Trophoblast cell (in vitro differentiated cells and primary cell): ENCODE measurements at regions not wholly inside any gene's neighbourhood (a gene's known extent, or its start where the extent isn't known, plus 50 kb on each side); places are given as distances from the start of the nearest gene placed in this dataset.

Experiments
- DNase-seq, 2 donors: peaks; one replicate each; pipeline ENCODE4 v3.0.0-alpha.2; 2016
- H2AFZ ChIP-seq: 2 replicates; pipeline ENCODE4 v1.6.1; 2013; ENCODE audit warnings: low read length, moderate library complexity, mild to moderate bottlenecking; ENCODE audit not compliant: insufficient read depth, poor library complexity
- H2AK5ac ChIP-seq: 2 replicates; pipeline ENCODE4 v1.6.1; 2013; ENCODE audit warnings: mild to moderate bottlenecking, low read length
- H2BK120ac ChIP-seq: 2 replicates; pipeline ENCODE4 v1.6.1; 2013; ENCODE audit warnings: low read length, mild to moderate bottlenecking, moderate library complexity; ENCODE audit not compliant: insufficient read depth, poor library complexity
- H2BK12ac ChIP-seq: 2 replicates; pipeline ENCODE4 v1.6.1; 2013; ENCODE audit warnings: mild to moderate bottlenecking, low read length, moderate library complexity
- H2BK5ac ChIP-seq: 2 replicates; pipeline ENCODE4 v1.6.1; 2013; ENCODE audit warnings: low read length, low read depth, moderate library complexity, mild to moderate bottlenecking; ENCODE audit not compliant: poor library complexity
- H3K14ac ChIP-seq: 2 replicates; pipeline ENCODE4 v1.6.1; 2013; ENCODE audit warnings: mild to moderate bottlenecking, low read length
- H3K18ac ChIP-seq: 2 replicates; pipeline ENCODE4 v1.6.1; 2013; ENCODE audit warnings: mild to moderate bottlenecking, low read length
- H3K23ac ChIP-seq: 2 replicates; pipeline ENCODE4 v1.6.1; 2013; ENCODE audit warnings: low read length
- H3K27ac ChIP-seq: 2 replicates; pipeline ENCODE4 v1.5.1; 2013; ENCODE audit warnings: low read depth, mild to moderate bottlenecking, inconsistent platforms, low read length, moderate library complexity
- H3K27me3 ChIP-seq: 2 replicates; pipeline ENCODE4 v1.6.1; 2013; ENCODE audit warnings: inconsistent platforms, mild to moderate bottlenecking, low read length, moderate library complexity; ENCODE audit not compliant: insufficient read depth
- H3K36me3 ChIP-seq, 2 experiments: 1 replicate in 1 of 2; 2 replicates in 1 of 2; pipeline ENCODE4 v1.6.1; 2013; ENCODE audit warnings: low read length in 2 of 2, mild to moderate bottlenecking in 2 of 2, moderate library complexity in 1 of 2; ENCODE audit not compliant: insufficient read depth in 2 of 2, control insufficient read depth in 1 of 2
- H3K4ac ChIP-seq: 2 replicates; pipeline ENCODE4 v1.6.1; 2013; ENCODE audit warnings: low read depth, mild to moderate bottlenecking, low read length, moderate library complexity
- H3K4me1 ChIP-seq, 2 experiments: 1 replicate in 1 of 2; 2 replicates in 1 of 2; pipeline ENCODE4 v1.6.1; 2013; ENCODE audit warnings: low read length in 2 of 2, mild to moderate bottlenecking in 2 of 2, moderate library complexity in 1 of 2; ENCODE audit not compliant: insufficient read depth in 2 of 2, control insufficient read depth in 1 of 2
- H3K4me2 ChIP-seq: 2 replicates; pipeline ENCODE4 v1.6.1; 2013; ENCODE audit warnings: inconsistent platforms, mild to moderate bottlenecking, low read length, moderate library complexity
- H3K4me3 ChIP-seq: 2 replicates; pipeline ENCODE4 v1.5.1; 2013; ENCODE audit warnings: mild to moderate bottlenecking, low read depth, low read length, inconsistent platforms
- H3K79me1 ChIP-seq: one replicate; pipeline ENCODE4 v1.6.1; 2013; ENCODE audit warnings: low read length
- H3K79me2 ChIP-seq: 2 replicates; pipeline ENCODE4 v1.6.1; 2013; ENCODE audit warnings: low read length, mild to moderate bottlenecking; ENCODE audit not compliant: control insufficient read depth, insufficient read depth, poor library complexity
- H3K9ac ChIP-seq: 2 replicates; pipeline ENCODE4 v1.6.1; 2013; ENCODE audit warnings: mild to moderate bottlenecking, low read length
- H3K9me3 ChIP-seq: 2 replicates; pipeline ENCODE4 v1.6.1; 2013; ENCODE audit warnings: low read depth, mild to moderate bottlenecking, control low read depth, inconsistent platforms, low read length; ENCODE audit not compliant: insufficient read depth
- H4K12ac ChIP-seq: 2 replicates; pipeline ENCODE4 v1.6.1; 2013; ENCODE audit warnings: low read depth, mild to moderate bottlenecking, low read length, moderate library complexity
- H4K8ac ChIP-seq: 2 replicates; pipeline ENCODE4 v1.6.1; 2013; ENCODE audit warnings: low read depth, mild to moderate bottlenecking, low read length, moderate library complexity
- H4K91ac ChIP-seq: one replicate; pipeline ENCODE4 v1.6.1; 2013; ENCODE audit warnings: low read depth, mild to moderate bottlenecking, low read length, moderate library complexity
- WGBS: extraction: QIAGEN DNeasy Blood & Tissue Kit; methylation state at CpG from one replicate; pipeline ENCODE4 v1.1.7; 2013; ENCODE audit warnings: missing lambda C conversion rate; ENCODE audit not compliant: insufficient read length, insufficient coverage; ENCODE audit errors: extremely low coverage; 5-methylcytosine and 5-hydroxymethylcytosine counted together

DNA sequence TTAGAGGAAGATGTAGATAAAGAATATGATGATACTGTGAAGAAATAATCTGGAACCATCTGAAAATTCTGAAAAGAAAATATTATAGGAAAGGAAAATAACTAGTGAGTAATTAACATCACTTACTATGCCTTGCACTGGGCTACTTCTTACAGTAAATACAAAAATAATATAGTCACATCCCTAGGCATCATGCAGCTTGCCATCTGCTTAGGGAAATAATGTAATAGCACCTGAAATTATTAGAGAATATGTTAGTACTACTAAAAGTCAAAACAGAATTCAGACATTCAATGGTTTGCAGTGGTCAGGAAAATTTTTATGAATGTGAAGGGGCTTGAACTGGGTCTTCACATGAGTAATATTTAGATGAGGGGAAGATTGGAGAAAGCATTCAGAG lies 272.2 kb upstream of the EMCN start:
- Histone ChIP-seq H2BK12ac (no peak overlapping the region), H4K8ac (no peak overlapping the region), H3K4me2 (no peak overlapping the region), H3K4me1 (no peaks in the 10 kb centered on the region), H2AK5ac (no peak overlapping the region), H3K36me3 (no peaks in the 10 kb centered on the region), H4K91ac (no peak overlapping the region), H2AFZ (no peak overlapping the region), H3K4me3 (no peak overlapping the region), H3K4ac (no peak overlapping the region), H3K23ac (no peak overlapping the region), H4K12ac (no peak overlapping the region), H3K27ac (no peak overlapping the region), H3K14ac (no peak overlapping the region), H3K9ac (no peak overlapping the region), H3K79me1 (no peaks in the 10 kb centered on the region), H2BK5ac (no peak overlapping the region), H3K27me3 (no peaks in the 10 kb centered on the region), H2BK120ac (no peak overlapping the region), H3K79me2 (no peaks in the 10 kb centered on the region), H3K18ac (no peak overlapping the region), H3K9me3 (no peaks in the 10 kb centered on the region)
- no peak for DNase-seq

DNA sequence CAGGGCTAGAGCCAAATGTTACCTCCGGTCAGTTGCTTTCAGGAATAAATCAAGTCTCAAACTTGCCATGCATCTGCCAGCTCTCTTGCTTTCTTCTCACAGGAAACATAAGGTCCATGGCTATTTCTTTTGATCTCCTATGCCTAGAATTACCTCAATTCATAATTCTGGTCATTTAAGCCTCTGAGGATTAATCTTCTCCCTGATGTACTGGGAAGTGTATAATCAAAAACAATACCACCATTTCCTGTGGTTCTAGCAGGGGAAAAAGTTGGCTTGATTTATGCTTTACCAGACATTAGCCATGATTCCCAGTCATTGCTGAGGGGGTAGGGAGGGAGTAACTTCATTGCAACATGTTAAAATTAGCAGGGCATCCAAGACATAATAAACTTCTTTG lies 268.7 kb upstream of the EMCN start:
- Histone ChIP-seq H3K27ac (no peak overlapping the region), H3K79me2 (no peaks in the 10 kb centered on the region), H3K36me3 (no peaks in the 10 kb centered on the region), H2BK120ac (no peak overlapping the region), H3K4me2 (no peak overlapping the region), H4K12ac (no peak overlapping the region), H3K9me3 (no peaks in the 10 kb centered on the region), H4K91ac (no peak overlapping the region), H3K27me3 (no peaks in the 10 kb centered on the region), H3K79me1 (no peaks in the 10 kb centered on the region), H3K23ac (no peak overlapping the region), H2BK12ac (no peak overlapping the region), H3K9ac (no peak overlapping the region), H2BK5ac (no peak overlapping the region), H3K18ac (no peak overlapping the region), H3K4me3 (no peak overlapping the region), H2AK5ac (no peak overlapping the region), H3K4me1 (no peaks in the 10 kb centered on the region), H4K8ac (no peak overlapping the region), H3K14ac (no peak overlapping the region), H2AFZ (no peak overlapping the region), H3K4ac (no peak overlapping the region)
- no CpG with 5 or more reads among the region's 1 CpG for WGBS
- DNase-seq: no peak

DNA sequence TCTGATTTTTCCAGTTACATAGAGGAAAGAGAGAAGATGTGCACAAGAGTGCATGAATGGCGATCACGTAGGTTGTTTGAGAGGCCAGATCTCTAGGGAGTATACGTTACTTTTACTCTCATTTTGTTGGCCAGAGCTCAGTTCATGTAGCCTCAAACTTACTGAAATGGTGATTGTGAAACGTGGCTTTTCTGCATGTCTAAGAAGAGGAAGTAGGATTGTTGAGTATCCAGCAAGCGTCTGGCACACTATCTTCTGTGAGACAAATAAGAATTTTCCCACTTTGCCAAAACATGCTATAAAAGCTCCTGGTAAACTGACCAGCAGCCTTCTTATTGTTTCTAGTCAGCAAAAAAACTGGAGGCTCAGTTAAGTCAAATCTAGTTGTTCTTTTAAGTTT lies 264.5 kb upstream of the EMCN start:
- no peaks in the 10 kb centered on the region for H3K79me2 ChIP-seq
- no peaks in the 10 kb centered on the region for H3K27me3 ChIP-seq
- no peak overlapping the region for H4K91ac ChIP-seq
- no peaks in the 10 kb centered on the region for H3K79me1 ChIP-seq
- H3K14ac ChIP-seq: no peak overlapping the region
- H2BK120ac ChIP-seq: no peak overlapping the region
- H4K12ac ChIP-seq: no peak overlapping the region
- H2AK5ac ChIP-seq: no peak overlapping the region
- H3K36me3 ChIP-seq: no peaks in the 10 kb centered on the region
- no peak overlapping the region for H3K9ac ChIP-seq
- H3K18ac ChIP-seq: no peak overlapping the region
- no peak overlapping the region for H3K4ac ChIP-seq
- no CpG with 5 or more reads among the region's 5 CpGs for WGBS
- no peak overlapping the region for H4K8ac ChIP-seq
- no peak overlapping the region for H2AFZ ChIP-seq
- H2BK12ac ChIP-seq: no peak overlapping the region
- no peak overlapping the region for H3K4me3 ChIP-seq
- H3K4me2 ChIP-seq: no peak overlapping the region
- no peaks in the 10 kb centered on the region for H3K9me3 ChIP-seq
- no peaks in the 10 kb centered on the region for H3K4me1 ChIP-seq
- peak in 1 of 2 donors; percentile 21 for DNase-seq
- no peak overlapping the region for H3K23ac ChIP-seq
- H2BK5ac ChIP-seq: no peak overlapping the region
- H3K27ac ChIP-seq: no peak overlapping the region

DNA sequence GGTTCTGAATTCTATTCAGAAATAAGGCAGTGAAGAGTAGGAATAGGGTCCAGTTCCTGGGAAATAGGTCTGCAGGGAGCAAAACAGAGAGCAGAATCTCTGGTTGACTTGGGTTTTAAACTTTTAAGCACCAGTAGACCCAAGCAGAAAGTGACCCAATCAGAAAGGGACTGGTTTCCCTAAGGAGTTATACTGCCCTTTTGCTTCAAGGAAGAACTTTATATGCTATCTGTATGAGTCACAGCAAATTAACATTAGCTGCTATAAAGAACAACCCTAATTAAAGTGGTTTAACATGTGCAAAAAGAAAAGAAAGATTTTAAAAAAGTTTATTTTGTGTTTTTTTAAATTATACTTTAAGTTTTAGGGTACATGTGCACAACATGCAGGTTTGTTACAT lies 263.6 kb upstream of the EMCN start:
- Histone ChIP-seq H3K9me3 (no peaks in the 10 kb centered on the region), H3K4me1 (no peaks in the 10 kb centered on the region), H3K27me3 (no peaks in the 10 kb centered on the region), H2BK5ac (no peak overlapping the region), H2BK12ac (no peak overlapping the region), H4K8ac (no peak overlapping the region), H2AK5ac (no peak overlapping the region), H3K23ac (no peak overlapping the region), H3K4me3 (no peak overlapping the region), H3K14ac (no peak overlapping the region), H4K12ac (no peak overlapping the region), H3K79me1 (no peaks in the 10 kb centered on the region), H3K36me3 (no peaks in the 10 kb centered on the region), H3K4me2 (no peak overlapping the region), H3K9ac (no peak overlapping the region), H4K91ac (no peak overlapping the region), H2AFZ (no peak overlapping the region), H3K4ac (no peak overlapping the region), H3K18ac (no peak overlapping the region), H3K79me2 (no peaks in the 10 kb centered on the region), H3K27ac (no peak overlapping the region), H2BK120ac (no peak overlapping the region)
- DNase-seq: no peak

DNA sequence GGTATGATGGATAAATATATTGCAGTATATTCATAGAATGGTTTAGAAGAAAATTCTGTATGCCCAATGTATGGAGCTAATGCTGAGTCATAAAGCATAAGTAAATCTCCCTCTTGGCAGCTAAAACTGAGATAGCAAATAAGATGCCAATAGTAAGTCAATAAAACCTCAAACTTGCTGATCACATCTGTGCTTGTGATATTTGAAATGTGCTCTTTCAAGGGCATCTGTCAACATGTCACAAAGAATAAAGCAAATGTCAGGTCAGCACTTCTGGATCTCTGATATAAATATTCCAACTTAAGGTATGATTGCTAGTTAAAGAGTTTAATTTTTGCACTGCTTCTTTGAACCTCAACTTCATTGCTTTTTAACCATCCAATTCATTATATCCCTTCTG lies 262.3 kb upstream of the EMCN start:
- no peak overlapping the region for H3K18ac ChIP-seq
- no peak overlapping the region for H2BK5ac ChIP-seq
- H3K4ac ChIP-seq: no peak overlapping the region
- H3K14ac ChIP-seq: no peak overlapping the region
- H3K79me1 ChIP-seq: no peaks in the 10 kb centered on the region
- no peak overlapping the region for H3K23ac ChIP-seq
- no peaks in the 10 kb centered on the region for H3K36me3 ChIP-seq
- H2AK5ac ChIP-seq: no peak overlapping the region
- no peaks in the 10 kb centered on the region for H3K27me3 ChIP-seq
- H3K27ac ChIP-seq: no peak overlapping the region
- H3K4me3 ChIP-seq: no peak overlapping the region
- H3K4me2 ChIP-seq: no peak overlapping the region
- H4K8ac ChIP-seq: no peak overlapping the region
- no peaks in the 10 kb centered on the region for H3K79me2 ChIP-seq
- H4K91ac ChIP-seq: no peak overlapping the region
- H4K12ac ChIP-seq: no peak overlapping the region
- no peak overlapping the region for H2BK120ac ChIP-seq
- no peak for DNase-seq
- H2BK12ac ChIP-seq: no peak overlapping the region
- no peak overlapping the region for H3K9ac ChIP-seq
- no peak overlapping the region for H2AFZ ChIP-seq
- H3K4me1 ChIP-seq: no peaks in the 10 kb centered on the region
- no peaks in the 10 kb centered on the region for H3K9me3 ChIP-seq
